Prostate gland (tissue), 2 donors: ENCODE measurements at regions not wholly inside any gene's neighbourhood (a gene's known extent, or its start where the extent isn't known, plus 50 kb on each side); places are given as distances from the start of the nearest gene placed in this dataset.

Source experiments
- CTCF ChIP-seq, 4 experiments: fragments of 200-600 bp in 2 of 4; fragments of 450-650 bp in 2 of 4; sonication (generic) in 2 of 4; IDR thresholded peaks; 1 replicate in 3 of 4; 2 replicates in 1 of 4; pipeline ENCODE4 v1.5.1; 2016 to 2019; ENCODE audit warnings: antibody characterized with exemption in 4 of 4, mild to moderate bottlenecking in 2 of 4, moderate library complexity in 2 of 4
- POLR2AphosphoS5 ChIP-seq: sonication (generic); formaldehyde crosslinking; IDR thresholded peaks from one replicate; pipeline ENCODE4 v1.6.1; 2017; ENCODE audit warnings: antibody characterized with exemption

GRCh38 chr18:72246076-72246475 is 298.1 kb downstream of the CBLN2 start:
- TF ChIP-seq CTCF (IDR thresholded peaks at IDR 0.05) (no peak), POLR2AphosphoS5 (no peak)
